PC-3 (cell line): ENCODE measurements at regions not wholly inside any gene's neighbourhood (a gene's known extent, or its start where the extent isn't known, plus 50 kb on each side); places are given as distances from the start of the nearest gene placed in this dataset.

ENCODE experiments used
- CTCF ChIP-seq: fragments of 300-600 bp; sonication (generic); conservative IDR thresholded peaks from 2 replicates; pipeline ENCODE4 v1.5.1; 2017; ENCODE audit warnings: antibody characterized with exemption, low read depth, mild to moderate bottlenecking, low read length
- EZH2 ChIP-seq: fragments of 300-600 bp; sonication (generic); IDR thresholded peaks from one replicate; pipeline ENCODE4 v1.6.1; 2017; ENCODE audit warnings: antibody characterized with exemption, mild to moderate bottlenecking, low read length; ENCODE audit not compliant: unreplicated experiment

- TF ChIP-seq CTCF: no peak
- no peak for TF ChIP-seq EZH2
Observed at GRCh38 chr16:54397190-54397835, 110.7 kb upstream of the IRX3 start.
